ENCODE measurements at regions not wholly inside any gene's neighbourhood (a gene's known extent, or its start where the extent isn't known, plus 50 kb on each side); places are given as distances from the start of the nearest gene placed in this dataset.

DNA sequence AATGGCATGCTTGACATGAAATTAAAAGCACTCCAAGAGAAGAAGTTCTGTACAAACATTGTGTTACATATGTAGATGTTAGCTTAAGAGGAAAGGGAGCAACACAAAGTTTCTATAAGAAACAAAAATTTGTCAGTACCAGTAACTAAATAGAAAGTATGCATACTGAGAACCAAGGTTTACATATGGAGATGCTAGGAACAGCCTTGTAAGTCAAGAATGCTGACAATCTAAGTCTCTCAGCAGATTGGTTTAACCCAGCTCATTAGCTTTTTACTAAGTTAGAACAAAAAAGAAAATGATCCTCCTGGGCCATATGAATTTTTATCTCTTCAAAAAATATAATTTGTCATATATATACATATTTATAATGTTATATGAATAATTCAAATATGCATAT, 2022.1 kb upstream of the ACO1 start:
- Histone ChIP-seq H2AFZ (ENCODE audit: control insufficient read depth, low read depth, low read length) (no peak overlapping the region), H3K4me1 (ENCODE audit: control insufficient read depth, insufficient read depth, low read length) (no peaks in the 10 kb centered on the region), H3K9me3 (replicated peaks; ENCODE audit: control insufficient read depth, insufficient read depth, low read length) (no peaks in the 10 kb centered on the region), H3K4me2 (ENCODE audit: control insufficient read depth, insufficient read depth) (no peak overlapping the region), H3K4me3 (no peak overlapping the region), H3K9ac (ENCODE audit: control insufficient read depth, insufficient read depth, low read length) (no peak overlapping the region), H3K27me3 (replicated peaks in 1 of 2; ENCODE audit: control insufficient read depth in 2 of 2, insufficient read depth in 2 of 2, low read length in 1 of 2) (no peaks in the 10 kb centered on the region), H3K79me2 (ENCODE audit: control insufficient read depth, insufficient read depth, low read length) (no peaks in the 10 kb centered on the region), H4K20me1 (ENCODE audit: control insufficient read depth, insufficient read depth) (no peaks in the 10 kb centered on the region), H3K27ac (ENCODE audit: control insufficient read depth, insufficient read depth) (no peak overlapping the region), H3K36me3 (ENCODE audit: control insufficient read depth in 2 of 2, insufficient read depth in 2 of 2, low read length in 1 of 2) (no peaks in the 10 kb centered on the region)
- in situ Hi-C loops (cut with MboI): no loop called here
- DNase-seq (ENCODE audit: low read depth, low spot score): no peak
- no peak for TF ChIP-seq HDGF (IDR thresholded peaks at IDR 0.05)
- TF ChIP-seq SP1 (IDR thresholded peaks at IDR 0.05; ENCODE audit: low read depth, low read length): no peak
- TF ChIP-seq ZNF274 (IDR thresholded peaks at IDR 0.05; ENCODE audit: insufficient read depth, insufficient read length): no peak
- no peak for TF ChIP-seq TCF3 (IDR thresholded peaks at IDR 0.05; ENCODE audit: borderline replicate concordance, insufficient read depth, low read depth, low read length)
- TF ChIP-seq, protein P1, sequence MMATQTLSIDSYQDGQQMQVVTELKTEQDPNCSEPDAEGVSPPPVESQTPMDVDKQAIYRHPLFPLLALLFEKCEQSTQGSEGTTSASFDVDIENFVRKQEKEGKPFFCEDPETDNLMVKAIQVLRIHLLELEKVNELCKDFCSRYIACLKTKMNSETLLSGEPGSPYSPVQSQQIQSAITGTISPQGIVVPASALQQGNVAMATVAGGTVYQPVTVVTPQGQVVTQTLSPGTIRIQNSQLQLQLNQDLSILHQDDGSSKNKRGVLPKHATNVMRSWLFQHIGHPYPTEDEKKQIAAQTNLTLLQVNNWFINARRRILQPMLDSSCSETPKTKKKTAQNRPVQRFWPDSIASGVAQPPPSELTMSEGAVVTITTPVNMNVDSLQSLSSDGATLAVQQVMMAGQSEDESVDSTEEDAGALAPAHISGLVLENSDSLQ (IDR thresholded peaks at IDR 0.05): no peak
- no peak for TF ChIP-seq PAX8 (IDR thresholded peaks at IDR 0.05)
- no peak for TF ChIP-seq NR2C1 (IDR thresholded peaks at IDR 0.05)
- TF ChIP-seq POLR2AphosphoS5 (IDR thresholded peaks at IDR 0.05; ENCODE audit: low read length): no peak
- no peak for TF ChIP-seq POU2F2 (IDR thresholded peaks at IDR 0.05; ENCODE audit: borderline replicate concordance, low read depth, low read length)
- TF ChIP-seq NRF1 (conservative IDR thresholded peaks at IDR 0.05; ENCODE audit: low read depth, low read length): no peak
- TF ChIP-seq SUPT20H (IDR thresholded peaks at IDR 0.05; ENCODE audit: borderline replicate concordance, control insufficient read depth, low read depth, low read length): no peak
- TF ChIP-seq ZNF622 (IDR thresholded peaks at IDR 0.05): no peak
- no peak for TF ChIP-seq FOS (IDR thresholded peaks at IDR 0.05; ENCODE audit: borderline replicate concordance, extremely low read depth, insufficient read length)
- TF ChIP-seq, protein P2, sequence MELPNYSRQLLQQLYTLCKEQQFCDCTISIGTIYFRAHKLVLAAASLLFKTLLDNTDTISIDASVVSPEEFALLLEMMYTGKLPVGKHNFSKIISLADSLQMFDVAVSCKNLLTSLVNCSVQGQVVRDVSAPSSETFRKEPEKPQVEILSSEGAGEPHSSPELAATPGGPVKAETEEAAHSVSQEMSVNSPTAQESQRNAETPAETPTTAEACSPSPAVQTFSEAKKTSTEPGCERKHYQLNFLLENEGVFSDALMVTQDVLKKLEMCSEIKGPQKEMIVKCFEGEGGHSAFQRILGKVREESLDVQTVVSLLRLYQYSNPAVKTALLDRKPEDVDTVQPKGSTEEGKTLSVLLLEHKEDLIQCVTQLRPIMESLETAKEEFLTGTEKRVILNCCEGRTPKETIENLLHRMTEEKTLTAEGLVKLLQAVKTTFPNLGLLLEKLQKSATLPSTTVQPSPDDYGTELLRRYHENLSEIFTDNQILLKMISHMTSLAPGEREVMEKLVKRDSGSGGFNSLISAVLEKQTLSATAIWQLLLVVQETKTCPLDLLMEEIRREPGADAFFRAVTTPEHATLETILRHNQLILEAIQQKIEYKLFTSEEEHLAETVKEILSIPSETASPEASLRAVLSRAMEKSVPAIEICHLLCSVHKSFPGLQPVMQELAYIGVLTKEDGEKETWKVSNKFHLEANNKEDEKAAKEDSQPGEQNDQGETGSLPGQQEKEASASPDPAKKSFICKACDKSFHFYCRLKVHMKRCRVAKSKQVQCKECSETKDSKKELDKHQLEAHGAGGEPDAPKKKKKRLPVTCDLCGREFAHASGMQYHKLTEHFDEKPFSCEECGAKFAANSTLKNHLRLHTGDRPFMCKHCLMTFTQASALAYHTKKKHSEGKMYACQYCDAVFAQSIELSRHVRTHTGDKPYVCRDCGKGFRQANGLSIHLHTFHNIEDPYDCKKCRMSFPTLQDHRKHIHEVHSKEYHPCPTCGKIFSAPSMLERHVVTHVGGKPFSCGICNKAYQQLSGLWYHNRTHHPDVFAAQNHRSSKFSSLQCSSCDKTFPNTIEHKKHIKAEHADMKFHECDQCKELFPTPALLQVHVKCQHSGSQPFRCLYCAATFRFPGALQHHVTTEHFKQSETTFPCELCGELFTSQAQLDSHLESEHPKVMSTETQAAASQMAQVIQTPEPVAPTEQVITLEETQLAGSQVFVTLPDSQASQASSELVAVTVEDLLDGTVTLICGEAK (IDR thresholded peaks at IDR 0.05; ENCODE audit: borderline replicate concordance): no peak
- TF ChIP-seq, protein P3, sequence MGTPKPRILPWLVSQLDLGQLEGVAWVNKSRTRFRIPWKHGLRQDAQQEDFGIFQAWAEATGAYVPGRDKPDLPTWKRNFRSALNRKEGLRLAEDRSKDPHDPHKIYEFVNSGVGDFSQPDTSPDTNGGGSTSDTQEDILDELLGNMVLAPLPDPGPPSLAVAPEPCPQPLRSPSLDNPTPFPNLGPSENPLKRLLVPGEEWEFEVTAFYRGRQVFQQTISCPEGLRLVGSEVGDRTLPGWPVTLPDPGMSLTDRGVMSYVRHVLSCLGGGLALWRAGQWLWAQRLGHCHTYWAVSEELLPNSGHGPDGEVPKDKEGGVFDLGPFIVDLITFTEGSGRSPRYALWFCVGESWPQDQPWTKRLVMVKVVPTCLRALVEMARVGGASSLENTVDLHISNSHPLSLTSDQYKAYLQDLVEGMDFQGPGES (IDR thresholded peaks at IDR 0.05): no peak
- TF ChIP-seq SMC3 (IDR thresholded peaks at IDR 0.05; ENCODE audit: borderline replicate concordance, low read length): no peak
- SMC1A ChIA-PET (ENCODE audit: uncharacterized antibody, unreplicated experiment): no interaction called here
- BruUV-seq (replicated peaks): no TSS peak
- RAD21 ChIA-PET (ENCODE audit: unreplicated experiment): no interaction called here
- intact Hi-C loops (cut with micrococcal nuclease; ENCODE audit: unreplicated experiment): no loop called here
- CTCF ChIA-PET: no interaction called here
- ATAC-seq: no peak
- FAIRE-seq: no peak
- POLR2A ChIA-PET: no interaction called here
